ENCODE measurements at regions not wholly inside any gene's neighbourhood (a gene's known extent, or its start where the extent isn't known, plus 50 kb on each side); places are given as distances from the start of the nearest gene placed in this dataset.

GRCh38 chr1:218643281-218643680 lies 298.1 kb downstream of the TGFB2 start:
- DNase-seq, result no peak

- no peak for DNase-seq
These were observed 298.8 kb downstream of the TGFB2 start for GRCh38 chr1:218643926-218644325.

- no peak for DNase-seq
These were observed 301.2 kb downstream of the TGFB2 start for GRCh38 chr1:218646288-218646687.

GRCh38 chr1:218656301-218657037 lies 311.3 kb downstream of the TGFB2 start:
- no peak for DNase-seq

- no peak for DNase-seq
These were observed 313.1 kb downstream of the TGFB2 start for GRCh38 chr1:218658269-218658668.

- no peak for DNase-seq
These were observed 313.8 kb downstream of the TGFB2 start for GRCh38 chr1:218658899-218659298.

GRCh38 chr1:218659911-218660677 lies 315.0 kb downstream of the TGFB2 start:
- no peak for DNase-seq

- DNase-seq, result no peak
These were observed 315.5 kb downstream of the TGFB2 start for GRCh38 chr1:218660678-218661053.

- no peak for DNase-seq
These were observed 316.3 kb downstream of the TGFB2 start for GRCh38 chr1:218661411-218661810.

- DNase-seq, result no peak
These were observed 319.4 kb downstream of the TGFB2 start for GRCh38 chr1:218664385-218665170.

- no peak for DNase-seq
These were observed 320.1 kb downstream of the TGFB2 start for GRCh38 chr1:218665221-218665620.

GRCh38 chr1:218666263-218666662 lies 321.1 kb downstream of the TGFB2 start:
- no peak for DNase-seq

GRCh38 chr1:218667781-218668516 lies 322.8 kb downstream of the TGFB2 start:
- DNase-seq, result no peak

- no peak for DNase-seq
These were observed 324.3 kb downstream of the TGFB2 start for GRCh38 chr1:218669431-218669830.

- DNase-seq, result no peak
These were observed 325.7 kb downstream of the TGFB2 start for GRCh38 chr1:218670875-218671274.

- no peak for DNase-seq
These were observed 326.4 kb downstream of the TGFB2 start for GRCh38 chr1:218671573-218671972.

GRCh38 chr1:218673170-218673569 lies 328.0 kb downstream of the TGFB2 start:
- no peak for DNase-seq

GRCh38 chr1:218674280-218674773 lies 329.2 kb downstream of the TGFB2 start:
- DNase-seq, result no peak

- no peak for DNase-seq
These were observed 331.9 kb downstream of the TGFB2 start for GRCh38 chr1:218677026-218677425.

- DNase-seq, result no peak
These were observed 334.3 kb downstream of the TGFB2 start for GRCh38 chr1:218679391-218679790.

- no peak for DNase-seq
These were observed 335.0 kb downstream of the TGFB2 start for GRCh38 chr1:218679988-218680748.

GRCh38 chr1:218683242-218683641 lies 338.1 kb downstream of the TGFB2 start:
- no peak for DNase-seq
